ENCODE measurements at regions not wholly inside any gene's neighbourhood (a gene's known extent, or its start where the extent isn't known, plus 50 kb on each side); places are given as distances from the start of the nearest gene placed in this dataset.

DNA sequence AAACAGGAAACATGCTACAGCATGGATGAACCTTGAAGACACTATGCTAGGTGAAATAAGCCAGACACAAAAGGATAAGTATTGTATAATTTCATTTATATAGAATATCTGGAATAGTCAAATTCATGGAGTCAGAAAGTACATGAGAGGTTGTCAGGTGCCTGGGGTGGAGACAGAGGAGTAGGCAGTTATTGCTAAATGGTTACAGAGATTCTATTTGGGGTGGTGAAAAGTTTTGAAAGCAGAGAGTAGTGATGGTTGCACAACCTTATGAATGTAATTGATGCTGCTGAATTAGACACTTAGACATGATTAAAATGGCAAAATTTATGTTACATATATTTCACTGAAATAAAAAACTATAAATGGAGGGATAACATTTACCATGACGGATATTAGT lies 197.4 kb downstream of the VAPA start:
- no peaks in the 10 kb centered on the region for H3K36me3 ChIP-seq (ENCODE audit: insufficient read depth, low read length)
- no peaks in the 10 kb centered on the region for H3K9me3 ChIP-seq (ENCODE audit: low read length)
- H2AFZ ChIP-seq (ENCODE audit: low read depth, low read length), result no peak overlapping the region
- H3K9ac ChIP-seq (ENCODE audit: low read length), result no peak overlapping the region
- H3K79me2 ChIP-seq (replicated peaks; ENCODE audit: insufficient read depth, low read length), result no peaks in the 10 kb centered on the region
- H3F3A ChIP-seq (ENCODE audit: insufficient read depth, low read length, poor library complexity, severe bottlenecking), result no peaks in the 10 kb centered on the region
- no peak overlapping the region for H3K4me2 ChIP-seq (ENCODE audit: low read length)
- H4K20me1 ChIP-seq (ENCODE audit: insufficient read depth), result no peaks in the 10 kb centered on the region
- TF ChIP-seq EZH2 (IDR thresholded peaks at IDR 0.05; ENCODE audit: borderline replicate concordance, insufficient read depth, low read length, poor library complexity, severe bottlenecking) (no peak), TAF1 (IDR thresholded peaks at IDR 0.05; ENCODE audit: low read depth) (no peak)
- TF ChIP-seq, protein P1, sequence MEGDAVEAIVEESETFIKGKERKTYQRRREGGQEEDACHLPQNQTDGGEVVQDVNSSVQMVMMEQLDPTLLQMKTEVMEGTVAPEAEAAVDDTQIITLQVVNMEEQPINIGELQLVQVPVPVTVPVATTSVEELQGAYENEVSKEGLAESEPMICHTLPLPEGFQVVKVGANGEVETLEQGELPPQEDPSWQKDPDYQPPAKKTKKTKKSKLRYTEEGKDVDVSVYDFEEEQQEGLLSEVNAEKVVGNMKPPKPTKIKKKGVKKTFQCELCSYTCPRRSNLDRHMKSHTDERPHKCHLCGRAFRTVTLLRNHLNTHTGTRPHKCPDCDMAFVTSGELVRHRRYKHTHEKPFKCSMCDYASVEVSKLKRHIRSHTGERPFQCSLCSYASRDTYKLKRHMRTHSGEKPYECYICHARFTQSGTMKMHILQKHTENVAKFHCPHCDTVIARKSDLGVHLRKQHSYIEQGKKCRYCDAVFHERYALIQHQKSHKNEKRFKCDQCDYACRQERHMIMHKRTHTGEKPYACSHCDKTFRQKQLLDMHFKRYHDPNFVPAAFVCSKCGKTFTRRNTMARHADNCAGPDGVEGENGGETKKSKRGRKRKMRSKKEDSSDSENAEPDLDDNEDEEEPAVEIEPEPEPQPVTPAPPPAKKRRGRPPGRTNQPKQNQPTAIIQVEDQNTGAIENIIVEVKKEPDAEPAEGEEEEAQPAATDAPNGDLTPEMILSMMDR (IDR thresholded peaks at IDR 0.05; ENCODE audit: poor library complexity, severe bottlenecking), result no peak
- H3K27ac ChIP-seq (ENCODE audit: low read length), result no peak overlapping the region
- H3K4me3 ChIP-seq (ENCODE audit: low read length), result no peak overlapping the region
- H3K9me2 ChIP-seq (ENCODE audit: insufficient read depth, low read length), result no peaks in the 10 kb centered on the region
- no peaks in the 10 kb centered on the region for H3K27me3 ChIP-seq (ENCODE audit: insufficient read depth, low read depth, low read length)

DNA sequence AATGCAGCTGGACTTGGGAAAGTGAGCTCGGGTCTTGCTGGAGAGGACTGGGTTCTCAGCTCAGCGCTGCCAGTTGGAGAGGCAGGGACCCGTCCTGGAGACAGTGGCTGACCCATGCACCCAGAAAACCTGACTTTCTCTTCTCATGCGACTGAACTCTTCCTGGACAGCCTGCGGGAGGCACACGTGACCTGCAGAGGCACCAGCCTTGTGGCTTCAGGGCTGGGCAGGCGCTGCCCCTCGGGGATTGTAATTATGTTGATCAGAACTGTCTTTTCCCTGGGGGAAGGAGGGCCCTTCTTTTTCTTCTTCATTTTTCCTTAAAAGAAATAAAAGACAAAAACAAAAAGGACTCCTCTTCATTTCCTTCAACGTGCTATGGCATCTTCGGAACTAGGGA lies 198.1 kb downstream of the VAPA start:
- Histone ChIP-seq H3K4me2 (ENCODE audit: low read length) (no peak overlapping the region), H3K27ac (ENCODE audit: low read length) (no peak overlapping the region), H3K36me3 (ENCODE audit: insufficient read depth, low read length) (no peaks in the 10 kb centered on the region), H3K27me3 (ENCODE audit: insufficient read depth, low read depth, low read length) (no peaks in the 10 kb centered on the region), H2AFZ (ENCODE audit: low read depth, low read length) (no peak overlapping the region), H3K9me2 (ENCODE audit: insufficient read depth, low read length) (no peaks in the 10 kb centered on the region), H3K9me3 (ENCODE audit: low read length) (no peaks in the 10 kb centered on the region), H4K20me1 (ENCODE audit: insufficient read depth) (no peaks in the 10 kb centered on the region), H3K9ac (ENCODE audit: low read length) (no peak overlapping the region), H3K79me2 (replicated peaks; ENCODE audit: insufficient read depth, low read length) (no peaks in the 10 kb centered on the region), H3F3A (ENCODE audit: insufficient read depth, low read length, poor library complexity, severe bottlenecking) (no peaks in the 10 kb centered on the region), H3K4me3 (ENCODE audit: low read length) (no peak overlapping the region)
- TF ChIP-seq, protein P2, sequence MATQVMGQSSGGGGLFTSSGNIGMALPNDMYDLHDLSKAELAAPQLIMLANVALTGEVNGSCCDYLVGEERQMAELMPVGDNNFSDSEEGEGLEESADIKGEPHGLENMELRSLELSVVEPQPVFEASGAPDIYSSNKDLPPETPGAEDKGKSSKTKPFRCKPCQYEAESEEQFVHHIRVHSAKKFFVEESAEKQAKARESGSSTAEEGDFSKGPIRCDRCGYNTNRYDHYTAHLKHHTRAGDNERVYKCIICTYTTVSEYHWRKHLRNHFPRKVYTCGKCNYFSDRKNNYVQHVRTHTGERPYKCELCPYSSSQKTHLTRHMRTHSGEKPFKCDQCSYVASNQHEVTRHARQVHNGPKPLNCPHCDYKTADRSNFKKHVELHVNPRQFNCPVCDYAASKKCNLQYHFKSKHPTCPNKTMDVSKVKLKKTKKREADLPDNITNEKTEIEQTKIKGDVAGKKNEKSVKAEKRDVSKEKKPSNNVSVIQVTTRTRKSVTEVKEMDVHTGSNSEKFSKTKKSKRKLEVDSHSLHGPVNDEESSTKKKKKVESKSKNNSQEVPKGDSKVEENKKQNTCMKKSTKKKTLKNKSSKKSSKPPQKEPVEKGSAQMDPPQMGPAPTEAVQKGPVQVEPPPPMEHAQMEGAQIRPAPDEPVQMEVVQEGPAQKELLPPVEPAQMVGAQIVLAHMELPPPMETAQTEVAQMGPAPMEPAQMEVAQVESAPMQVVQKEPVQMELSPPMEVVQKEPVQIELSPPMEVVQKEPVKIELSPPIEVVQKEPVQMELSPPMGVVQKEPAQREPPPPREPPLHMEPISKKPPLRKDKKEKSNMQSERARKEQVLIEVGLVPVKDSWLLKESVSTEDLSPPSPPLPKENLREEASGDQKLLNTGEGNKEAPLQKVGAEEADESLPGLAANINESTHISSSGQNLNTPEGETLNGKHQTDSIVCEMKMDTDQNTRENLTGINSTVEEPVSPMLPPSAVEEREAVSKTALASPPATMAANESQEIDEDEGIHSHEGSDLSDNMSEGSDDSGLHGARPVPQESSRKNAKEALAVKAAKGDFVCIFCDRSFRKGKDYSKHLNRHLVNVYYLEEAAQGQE (IDR thresholded peaks at IDR 0.05; ENCODE audit: borderline replicate concordance), result no peak
- TF ChIP-seq SMC3 (conservative IDR thresholded peaks at IDR 0.05; ENCODE audit: poor library complexity), result no peak
- TF ChIP-seq EP300 (conservative IDR thresholded peaks at IDR 0.05; ENCODE audit: poor library complexity, severe bottlenecking), result no peak
- TF ChIP-seq TAF1 (IDR thresholded peaks at IDR 0.05; ENCODE audit: low read depth), result no peak
- TF ChIP-seq RAD21 (conservative IDR thresholded peaks at IDR 0.05), result no peak
- no peak for TF ChIP-seq MXI1 (conservative IDR thresholded peaks at IDR 0.05; ENCODE audit: poor library complexity, severe bottlenecking)
- TF ChIP-seq, protein P1 (IDR thresholded peaks at IDR 0.05; ENCODE audit: poor library complexity, severe bottlenecking), result no peak
- TF ChIP-seq EZH2 (IDR thresholded peaks at IDR 0.05; ENCODE audit: borderline replicate concordance, insufficient read depth, low read length, poor library complexity, severe bottlenecking), result no peak
- no peak for TF ChIP-seq POLR2AphosphoS5 (IDR thresholded peaks at IDR 0.05)
